A549 (cell line): ENCODE measurements at regions not wholly inside any gene's neighbourhood (a gene's known extent, or its start where the extent isn't known, plus 50 kb on each side); places are given as distances from the start of the nearest gene placed in this dataset.

Experiments
- ATAC-seq, 2 experiments: fragments of 200-7000 bp in 1 of 2; fragments of >200 bp in 1 of 2; cut with Nextera tagmentation in 1 of 2; cut with Tn5 transposase in 1 of 2; 3 replicates each; pipeline versions ENCODE4 v1.8.0 to v1.9.1; 2018 to 2020; ENCODE audit warnings: mild to moderate bottlenecking in 1 of 2, moderate library complexity in 1 of 2
- CTCF ChIA-PET: fragments of 300-600 bp; sonication (Branson Sonifier 250); formaldehyde crosslinking; extraction: SDS; loops from one replicate; lab custom pipeline; 2021; ENCODE audit warnings: antibody characterized with exemption, inconsistent platforms; lab: Yijun Ruan, JAX
- POLR2A ChIA-PET: fragments of 350-600 bp; formaldehyde crosslinking; extraction: SDS; loops from one replicate; lab custom pipeline; 2021; ENCODE audit warnings: antibody characterized with exemption, inconsistent platforms; lab: Yijun Ruan, JAX
- DNase-seq, 2 experiments: peaks; one replicate each; pipeline versions ENCODE4 v3.0.0 to v3.0.0-alpha.2; 2011 to 2016; ENCODE audit warnings: low read depth in 1 of 2, low spot score in 1 of 2
- FAIRE-seq: peaks from 2 replicates; lab custom pipeline; 2011; peaks lifted over from hg19 to GRCh38; lab: Jason Lieb, UNC
- H3K27ac ChIP-seq, 2 experiments: fragments of >200 bp; sonication (Bioruptor Twin); formaldehyde crosslinking; 3 replicates each; pipeline ENCODE4 v1.5.1; 2016 to 2017
- H3K4me1 ChIP-seq: fragments of >200 bp; sonication (Bioruptor Twin); formaldehyde crosslinking; 3 replicates; pipeline ENCODE4 v1.6.1; 2016
- H3K4me2 ChIP-seq: fragments of >200 bp; sonication (Bioruptor Twin); formaldehyde crosslinking; 3 replicates; pipeline ENCODE4 v1.6.1; 2016
- H3K4me3 ChIP-seq: fragments of >200 bp; sonication (Bioruptor Twin); formaldehyde crosslinking; 3 replicates; pipeline ENCODE4 v1.5.1; 2016
- H3K9me3 ChIP-seq: fragments of >200 bp; sonication (Bioruptor Twin); formaldehyde crosslinking; 3 replicates; pipeline ENCODE4 v1.6.1; 2016
- BHLHE40 ChIP-seq: IDR thresholded peaks from 2 replicates; pipeline ENCODE4 v1.6.1; 2012; ENCODE audit warnings: low read depth, low read length, inconsistent platforms
- CBX8 ChIP-seq: fragments of 200-600 bp; sonication (generic); IDR thresholded peaks from 2 replicates; pipeline ENCODE4 v1.6.1; 2016
- CHD2 ChIP-seq: fragments of 150-350 bp; IDR thresholded peaks from 2 replicates; pipeline ENCODE4 v1.6.1; 2014; ENCODE audit warnings: low read length; ENCODE audit not compliant: partially characterized antibody
- FOXS1 ChIP-seq: fragments of 250-450 bp; sonication (Bioruptor Pico); IDR thresholded peaks from 2 replicates; pipeline ENCODE4 v1.5.0; 2020; ENCODE audit warnings: mild to moderate bottlenecking, moderate library complexity
- GATA3 ChIP-seq: IDR thresholded peaks from 2 replicates; pipeline ENCODE4 v1.6.1; 2012; ENCODE audit warnings: borderline replicate concordance
- HOXA7 ChIP-seq: fragments of 250-450 bp; sonication (Bioruptor Pico); IDR thresholded peaks from 2 replicates; pipeline ENCODE4 v1.5.0; 2020; ENCODE audit warnings: mild to moderate bottlenecking, moderate library complexity
- HOXB5 ChIP-seq: fragments of 250-450 bp; sonication (Bioruptor Pico); IDR thresholded peaks from 2 replicates; pipeline ENCODE4 v1.5.0; 2020; ENCODE audit warnings: mild to moderate bottlenecking, moderate library complexity
- JUNB ChIP-seq: fragments of >200 bp; sonication (Bioruptor Twin); formaldehyde crosslinking; IDR thresholded peaks from 2 replicates; pipeline ENCODE4 v1.6.1; 2016
- KDM1A ChIP-seq: fragments of 200-600 bp; sonication (generic); IDR thresholded peaks from 2 replicates; pipeline ENCODE4 v1.6.1; 2016; ENCODE audit warnings: low read depth, mild to moderate bottlenecking
- MAZ ChIP-seq: fragments of 150-350 bp; IDR thresholded peaks from 2 replicates; pipeline ENCODE4 v1.6.1; 2014; ENCODE audit warnings: antibody characterized with exemption, low read depth, low read length, borderline replicate concordance
- NFE2L2 ChIP-seq: fragments of 150-350 bp; conservative IDR thresholded peaks from 2 replicates; pipeline ENCODE4 v1.6.1; 2014; ENCODE audit warnings: low read length
- PHF8 ChIP-seq: fragments of 200-600 bp; sonication (generic); IDR thresholded peaks from 2 replicates; pipeline ENCODE4 v1.6.1; 2016; ENCODE audit warnings: low read depth, mild to moderate bottlenecking, antibody characterized with exemption, moderate library complexity, borderline replicate concordance
- POLR2A ChIP-seq: IDR thresholded peaks from 2 replicates; pipeline ENCODE4 v1.6.1; 2012; ENCODE audit warnings: mild to moderate bottlenecking, low read length
- POLR2AphosphoS2 ChIP-seq: conservative IDR thresholded peaks from 2 replicates; pipeline ENCODE4 v1.6.1; 2012; ENCODE audit warnings: low read length, improper control_type of control experiment, inconsistent platforms
- RARB ChIP-seq: fragments of 250-450 bp; sonication (Bioruptor Pico); IDR thresholded peaks from 2 replicates; pipeline ENCODE4 v1.8.0; 2021; ENCODE audit warnings: mild to moderate bottlenecking, moderate library complexity
- RFX5 ChIP-seq: fragments of 450-650 bp; IDR thresholded peaks from 2 replicates; pipeline ENCODE4 v1.7.1; 2014; ENCODE audit warnings: antibody characterized with exemption, mild to moderate bottlenecking, moderate library complexity
- TP53 ChIP-seq: fragments of 250-450 bp; sonication (Bioruptor Pico); IDR thresholded peaks from 2 replicates; pipeline ENCODE4 v1.5.0; 2021; ENCODE audit warnings: mild to moderate bottlenecking, moderate library complexity
- USF2 ChIP-seq: fragments of 450-650 bp; IDR thresholded peaks from 2 replicates; pipeline ENCODE4 v1.6.1; 2014; ENCODE audit warnings: antibody characterized with exemption
- ZFP36 ChIP-seq: fragments of 450-650 bp; IDR thresholded peaks from 2 replicates; pipeline ENCODE4 v1.6.1; 2014; ENCODE audit warnings: borderline replicate concordance; ENCODE audit not compliant: partially characterized antibody
- ZNF302 ChIP-seq: fragments of 250-450 bp; sonication (Bioruptor Pico); IDR thresholded peaks from 2 replicates; pipeline ENCODE4 v1.9.0; 2021; ENCODE audit warnings: inconsistent platforms, mild to moderate bottlenecking, moderate library complexity
- ZSCAN20 ChIP-seq: fragments of 250-450 bp; sonication (Bioruptor Pico); IDR thresholded peaks from 2 replicates; pipeline ENCODE4 v1.8.0; 2022; ENCODE audit warnings: mild to moderate bottlenecking, moderate library complexity
- WGBS: methylation state at CpG from one replicate; pipeline ENCODE4 v1.1.6; 2017; ENCODE audit errors: missing lambda C conversion rate; 5-methylcytosine and 5-hydroxymethylcytosine counted together
- TF ChIP-seq, protein P1 (sequence below): IDR thresholded peaks from 2 replicates; pipeline ENCODE4 v1.6.1; 2012; ENCODE audit warnings: low read depth, borderline replicate concordance
- TF ChIP-seq, protein P2 (sequence below): fragments of 200-600 bp; sonication (generic); IDR thresholded peaks from 2 replicates; pipeline ENCODE4 v1.6.1; 2016; ENCODE audit warnings: antibody characterized with exemption, mild to moderate bottlenecking, moderate library complexity

DNA sequence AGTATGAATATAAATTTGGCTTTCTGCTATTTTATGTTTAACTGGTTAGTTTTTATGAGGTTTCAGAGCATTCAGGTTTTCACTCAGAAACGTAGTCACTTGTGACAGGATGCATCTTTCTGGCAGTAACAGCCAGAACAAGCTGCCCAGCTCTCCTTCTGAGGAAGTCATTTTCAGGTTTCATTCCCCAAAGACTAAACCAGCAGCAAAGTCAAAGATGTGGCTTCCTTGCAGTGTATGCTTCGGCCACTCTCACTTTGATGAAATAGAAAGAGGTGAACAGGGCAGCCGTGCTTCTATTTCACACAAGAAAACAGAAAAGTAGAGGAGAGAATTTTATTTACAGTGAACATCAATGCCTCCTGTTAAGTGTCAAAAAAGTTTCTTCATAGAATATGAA lies 469.1 kb downstream of the BTBD3 start:
- CTCF ChIA-PET = no interaction called here
- Histone ChIP-seq H3K4me3 (no peak overlapping the region), H3K27ac (no peak overlapping the region), H3K4me2 (no peak overlapping the region), H3K9me3 (no peaks in the 10 kb centered on the region), H3K4me1 (no peaks in the 10 kb centered on the region)
- no peak for ATAC-seq
- 3% methylated on average over 3 of the region's 3 CpGs for WGBS
- DNase-seq = no peak
- FAIRE-seq = no peak
- POLR2A ChIA-PET = no interaction called here
- TF ChIP-seq TP53 (CRISPR knock-in tag) = no peak
- no peak for TF ChIP-seq KDM1A
- no peak for TF ChIP-seq GATA3
- TF ChIP-seq MAZ = no peak
- no peak for TF ChIP-seq ZFP36
- TF ChIP-seq, protein P1, sequence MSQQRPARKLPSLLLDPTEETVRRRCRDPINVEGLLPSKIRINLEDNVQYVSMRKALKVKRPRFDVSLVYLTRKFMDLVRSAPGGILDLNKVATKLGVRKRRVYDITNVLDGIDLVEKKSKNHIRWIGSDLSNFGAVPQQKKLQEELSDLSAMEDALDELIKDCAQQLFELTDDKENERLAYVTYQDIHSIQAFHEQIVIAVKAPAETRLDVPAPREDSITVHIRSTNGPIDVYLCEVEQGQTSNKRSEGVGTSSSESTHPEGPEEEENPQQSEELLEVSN = no peak
- no peak for TF ChIP-seq FOXS1 (CRISPR knock-in tag)
- no peak for TF ChIP-seq PHF8
- no peak for TF ChIP-seq CBX8
- TF ChIP-seq, protein P2, sequence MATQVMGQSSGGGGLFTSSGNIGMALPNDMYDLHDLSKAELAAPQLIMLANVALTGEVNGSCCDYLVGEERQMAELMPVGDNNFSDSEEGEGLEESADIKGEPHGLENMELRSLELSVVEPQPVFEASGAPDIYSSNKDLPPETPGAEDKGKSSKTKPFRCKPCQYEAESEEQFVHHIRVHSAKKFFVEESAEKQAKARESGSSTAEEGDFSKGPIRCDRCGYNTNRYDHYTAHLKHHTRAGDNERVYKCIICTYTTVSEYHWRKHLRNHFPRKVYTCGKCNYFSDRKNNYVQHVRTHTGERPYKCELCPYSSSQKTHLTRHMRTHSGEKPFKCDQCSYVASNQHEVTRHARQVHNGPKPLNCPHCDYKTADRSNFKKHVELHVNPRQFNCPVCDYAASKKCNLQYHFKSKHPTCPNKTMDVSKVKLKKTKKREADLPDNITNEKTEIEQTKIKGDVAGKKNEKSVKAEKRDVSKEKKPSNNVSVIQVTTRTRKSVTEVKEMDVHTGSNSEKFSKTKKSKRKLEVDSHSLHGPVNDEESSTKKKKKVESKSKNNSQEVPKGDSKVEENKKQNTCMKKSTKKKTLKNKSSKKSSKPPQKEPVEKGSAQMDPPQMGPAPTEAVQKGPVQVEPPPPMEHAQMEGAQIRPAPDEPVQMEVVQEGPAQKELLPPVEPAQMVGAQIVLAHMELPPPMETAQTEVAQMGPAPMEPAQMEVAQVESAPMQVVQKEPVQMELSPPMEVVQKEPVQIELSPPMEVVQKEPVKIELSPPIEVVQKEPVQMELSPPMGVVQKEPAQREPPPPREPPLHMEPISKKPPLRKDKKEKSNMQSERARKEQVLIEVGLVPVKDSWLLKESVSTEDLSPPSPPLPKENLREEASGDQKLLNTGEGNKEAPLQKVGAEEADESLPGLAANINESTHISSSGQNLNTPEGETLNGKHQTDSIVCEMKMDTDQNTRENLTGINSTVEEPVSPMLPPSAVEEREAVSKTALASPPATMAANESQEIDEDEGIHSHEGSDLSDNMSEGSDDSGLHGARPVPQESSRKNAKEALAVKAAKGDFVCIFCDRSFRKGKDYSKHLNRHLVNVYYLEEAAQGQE = no peak
- TF ChIP-seq POLR2A = no peak
- no peak for TF ChIP-seq ZSCAN20 (CRISPR knock-in tag)
- TF ChIP-seq HOXA7 = no peak

GRCh38 chr20:12391099-12391498 lies 473.4 kb downstream of the BTBD3 start:
- ATAC-seq (no peak), DNase-seq (no peak), FAIRE-seq (no peak)
- TF ChIP-seq RFX5 = no peak
- no peak for TF ChIP-seq NFE2L2
- no peak for TF ChIP-seq PHF8
- TF ChIP-seq JUNB = no peak
- TF ChIP-seq BHLHE40 = no peak
- no peak for TF ChIP-seq ZNF302 (CRISPR knock-in tag)
- TF ChIP-seq POLR2AphosphoS2 = no peak
- TF ChIP-seq ZFP36 = no peak
- no peak for TF ChIP-seq HOXB5 (CRISPR knock-in tag)
- no peak for TF ChIP-seq USF2
- no peak for TF ChIP-seq CHD2
- no peak for TF ChIP-seq RARB (CRISPR knock-in tag)
- Histone ChIP-seq H3K9me3 (no peaks in the 10 kb centered on the region), H3K4me2 (no peak overlapping the region), H3K4me3 (no peak overlapping the region), H3K4me1 (no peaks in the 10 kb centered on the region), H3K27ac (no peak overlapping the region)
- WGBS = 3% methylated on average over 1 of the region's 1 CpG
- CTCF ChIA-PET = no interaction called here
- POLR2A ChIA-PET = no interaction called here

DNA sequence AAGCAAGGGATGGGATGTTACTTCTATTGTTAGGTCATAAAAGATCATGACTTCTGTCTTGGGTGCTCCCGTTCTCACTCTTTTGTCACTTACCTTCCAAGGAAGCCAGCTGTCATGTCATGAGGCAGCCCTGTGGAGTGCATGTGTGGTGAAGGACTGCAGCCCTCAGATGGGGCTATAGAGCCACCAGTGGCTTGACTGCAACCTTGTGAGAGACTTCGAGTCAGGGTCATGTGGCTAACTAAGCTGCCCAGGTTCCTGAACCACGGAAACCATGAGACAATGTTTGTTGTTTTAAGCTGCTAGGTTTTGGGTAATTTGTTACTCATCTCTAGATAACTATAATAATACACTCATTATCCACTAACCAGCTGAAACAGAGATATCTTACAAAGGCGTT lies 477.1 kb downstream of the BTBD3 start:
- FAIRE-seq = no peak
- H3K4me1 ChIP-seq = no peaks in the 10 kb centered on the region
- peak; percentile 30 to 39; a peak in 2 of 6 replicates for ATAC-seq
- no peaks in the 10 kb centered on the region for H3K9me3 ChIP-seq
- H3K4me3 ChIP-seq = no peak overlapping the region
- TF ChIP-seq RARB (CRISPR knock-in tag) = no peak
- ChIA-PET POLR2A (no interaction called here), CTCF (no interaction called here)
- no peak overlapping the region for H3K4me2 ChIP-seq
- 3% methylated on average over 4 of the region's 4 CpGs for WGBS
- DNase-seq = no peak
- H3K27ac ChIP-seq = no peak overlapping the region
